GM08714 (cell line): ENCODE measurements at regions not wholly inside any gene's neighbourhood (a gene's known extent, or its start where the extent isn't known, plus 50 kb on each side); places are given as distances from the start of the nearest gene placed in this dataset.

Experiments used
- H3K4me3 ChIP-seq: fragments of 200-500 bp; sonication (Bioruptor generic); 2 replicates; pipeline ENCODE4 v1.5.1; 2014; ENCODE audit warnings: mild to moderate bottlenecking, low read length, inconsistent platforms
- ZNF274 ChIP-seq: IDR thresholded peaks from 2 replicates; pipeline ENCODE4 v1.6.1; 2012; ENCODE audit warnings: mild to moderate bottlenecking, low read depth, low read length

DNA sequence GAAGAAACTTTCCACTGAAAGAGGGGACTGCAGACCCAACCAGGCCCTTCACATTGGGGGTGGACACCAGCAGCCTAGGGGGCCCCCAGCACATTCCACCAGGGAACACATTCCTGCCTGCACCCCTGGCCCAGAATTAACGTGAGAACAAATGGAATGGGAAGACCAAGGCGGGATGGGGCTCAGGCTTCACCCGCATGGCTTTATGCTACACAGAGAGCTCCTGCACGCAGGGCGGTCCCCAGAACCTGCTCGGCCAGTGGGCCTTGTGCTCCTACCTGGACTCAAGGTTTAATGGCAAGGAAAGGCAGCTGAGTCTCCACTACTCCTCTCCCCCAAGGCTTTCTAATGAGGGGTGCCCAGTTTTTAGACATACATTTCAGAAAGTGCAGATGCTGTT is 146.3 kb upstream of the GPR26 start:
- TF ChIP-seq ZNF274: no peak
- no peak overlapping the region for H3K4me3 ChIP-seq

- no peak for TF ChIP-seq ZNF274
- no peak overlapping the region for H3K4me3 ChIP-seq
Measured at GRCh38 chr10:123521076-123521475, 145.1 kb upstream of the GPR26 start.

DNA sequence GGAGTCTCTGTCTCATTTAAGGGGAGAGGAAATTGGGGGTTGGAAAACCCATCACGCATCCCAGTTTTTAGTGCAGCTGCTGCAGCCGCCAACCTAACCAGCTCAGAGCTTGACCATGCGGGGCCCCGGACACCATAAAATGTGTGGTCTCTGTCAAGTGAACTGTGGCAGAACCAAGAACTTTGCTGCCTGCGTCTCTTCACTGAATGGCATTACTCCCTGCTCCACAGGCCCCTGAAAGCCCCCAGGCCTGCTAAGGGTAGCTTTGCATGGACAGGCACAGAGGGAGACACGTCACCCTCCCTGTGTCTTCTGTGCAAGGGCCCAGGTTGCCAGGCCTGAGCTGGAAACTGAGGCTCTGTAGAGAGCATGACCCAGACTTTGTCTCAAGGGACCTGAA is 144.6 kb upstream of the GPR26 start:
- TF ChIP-seq ZNF274: no peak
- no peak overlapping the region for H3K4me3 ChIP-seq

- H3K4me3 ChIP-seq: no peak overlapping the region
- TF ChIP-seq ZNF274: no peak
Measured at GRCh38 chr10:123522702-123523312, 143.3 kb upstream of the GPR26 start.

- TF ChIP-seq ZNF274: no peak
- H3K4me3 ChIP-seq: no peak overlapping the region
Measured at GRCh38 chr10:123523833-123524232, 142.3 kb upstream of the GPR26 start.

- TF ChIP-seq ZNF274: no peak
- H3K4me3 ChIP-seq: no peak overlapping the region
Measured at GRCh38 chr10:123526356-123527064, 139.6 kb upstream of the GPR26 start.

DNA sequence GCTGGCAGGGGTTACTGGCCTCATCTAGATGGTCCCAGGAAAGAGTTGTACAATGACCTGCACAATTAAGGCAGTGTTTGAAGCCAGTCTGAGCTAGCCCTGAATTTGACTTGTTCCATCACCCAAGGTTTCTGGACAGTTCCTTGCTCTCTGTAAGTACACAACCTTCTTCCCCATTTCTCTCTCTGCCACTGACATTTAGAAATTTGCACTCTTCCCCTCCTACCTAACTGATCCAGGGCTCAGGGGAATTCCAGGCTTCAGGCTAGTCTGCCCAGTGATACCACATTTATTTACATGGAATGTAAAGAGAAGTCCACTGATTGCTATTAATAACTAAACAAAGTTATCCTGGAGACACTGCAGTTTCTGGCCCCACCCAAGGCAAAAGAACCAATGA is 139.0 kb upstream of the GPR26 start:
- H3K4me3 ChIP-seq: no peak overlapping the region
- no peak for TF ChIP-seq ZNF274

- no peak for TF ChIP-seq ZNF274
- no peak overlapping the region for H3K4me3 ChIP-seq
Measured at GRCh38 chr10:123529146-123529760, 136.9 kb upstream of the GPR26 start.

DNA sequence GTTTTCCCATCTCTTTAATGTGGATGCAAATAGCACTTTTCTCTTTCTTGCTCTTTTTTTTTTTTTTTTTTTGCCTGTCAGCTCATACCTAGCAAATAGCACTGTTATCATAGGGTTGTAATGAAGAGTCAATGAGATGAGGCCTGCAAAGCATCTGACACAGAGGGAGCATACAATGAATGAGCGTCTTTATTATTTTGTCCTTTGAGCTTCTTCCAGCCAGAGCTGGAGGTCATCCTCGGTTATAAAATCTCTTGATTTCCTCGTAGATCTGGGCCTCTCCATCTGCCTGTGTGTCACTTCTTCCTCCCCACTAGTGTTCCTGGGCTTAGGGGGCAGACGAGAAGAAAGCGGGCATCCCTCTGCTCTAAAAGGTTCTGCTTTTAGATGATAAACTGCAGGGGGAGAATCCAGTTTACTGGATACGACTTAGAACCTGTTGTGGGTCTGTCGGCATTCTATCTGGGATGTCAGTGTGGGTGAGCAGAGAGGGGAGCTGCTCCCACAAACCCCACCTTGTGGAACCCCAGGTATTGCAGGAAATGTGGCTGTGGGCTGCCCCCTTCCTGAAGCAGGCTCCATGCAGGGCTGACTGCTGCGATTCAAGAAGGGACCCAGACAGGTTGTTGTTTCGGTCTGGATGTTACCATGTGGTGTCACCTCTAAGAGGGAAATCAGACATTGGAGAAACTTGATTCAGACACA is 135.8 kb upstream of the GPR26 start:
- H3K4me3 ChIP-seq: no peak overlapping the region
- no peak for TF ChIP-seq ZNF274

GRCh38 chr10:123535386-123535785 is 130.8 kb upstream of the GPR26 start:
- no peak for TF ChIP-seq ZNF274
- no peak overlapping the region for H3K4me3 ChIP-seq

GRCh38 chr10:123536176-123536845 is 129.8 kb upstream of the GPR26 start:
- H3K4me3 ChIP-seq: no peak overlapping the region
- TF ChIP-seq ZNF274: no peak

DNA sequence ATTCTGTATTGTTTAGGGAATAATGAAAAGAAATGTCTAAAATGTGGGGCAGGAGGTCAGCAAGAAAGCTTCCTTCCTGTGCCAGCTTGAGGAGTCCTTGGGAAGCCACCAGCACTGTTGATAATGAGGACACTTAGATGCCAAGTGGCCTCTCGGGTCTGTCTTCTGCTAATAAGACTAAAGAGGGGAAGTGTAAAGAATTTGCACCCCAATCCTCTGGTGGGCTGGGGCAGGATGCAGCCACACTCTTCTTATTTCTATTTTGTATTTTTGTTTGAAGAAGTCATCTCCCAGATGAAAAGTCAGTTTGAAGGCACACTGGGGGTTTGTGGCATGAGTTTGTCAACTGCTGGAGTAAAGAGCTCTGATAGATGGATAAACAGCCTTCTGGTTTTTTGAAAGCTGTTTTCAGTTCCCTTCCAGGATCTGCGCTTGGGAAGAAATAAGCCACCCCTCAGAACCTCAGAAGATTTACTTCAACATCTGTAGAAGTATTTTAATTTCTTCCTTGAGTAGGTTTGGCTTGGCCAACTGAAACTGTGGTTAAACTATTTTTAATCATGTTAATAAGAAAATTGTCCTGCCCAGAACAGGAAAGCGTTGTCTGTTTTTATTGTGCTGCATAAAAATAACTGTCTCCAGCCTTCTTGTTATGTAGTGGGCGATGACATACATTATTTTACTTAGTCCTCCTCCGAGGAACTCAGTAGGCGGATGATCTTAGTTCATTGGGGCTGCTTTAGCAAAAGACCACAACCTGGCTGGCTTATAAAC is 128.8 kb upstream of the GPR26 start:
- no peak for TF ChIP-seq ZNF274
- H3K4me3 ChIP-seq: no peak overlapping the region; the same call in 1 of the 2 replicates
